ENCODE measurements at regions not wholly inside any gene's neighbourhood (a gene's known extent, or its start where the extent isn't known, plus 50 kb on each side); places are given as distances from the start of the nearest gene placed in this dataset.

GRCh38 chr11:69995697-69996096 is 82.4 kb upstream of the ANO1 start:
- ATAC-seq (ENCODE audit: poor library complexity) (no peak), DNase-seq (no peak)
- Mint-ChIP-seq H3K27me3 (peaks cover 71% of the 10 kb centered on the region), H3K4me3 (no peak overlapping the region), H3K27ac (no peak overlapping the region), H3K36me3 (ENCODE audit: low read depth) (no peaks in the 10 kb centered on the region), H3K9me3 (peaks cover 2% of the 10 kb centered on the region), H3K4me1 (ENCODE audit: low read depth) (no peaks in the 10 kb centered on the region)
- no peak overlapping the region for H3K4me3 ChIP-seq (ENCODE audit: low read length)
- no peaks in the 10 kb centered on the region for H3K36me3 ChIP-seq (ENCODE audit: insufficient read depth, low read length)
- H3K27ac ChIP-seq (ENCODE audit: low read depth in 1 of 2, low read length in 2 of 2), result no peak overlapping the region
- TF ChIP-seq CTCF (IDR thresholded peaks at IDR 0.05), result no peak
- CTCF ChIA-PET, result no interaction called here
- intact Hi-C loops (cut with DNase I, micrococcal nuclease), result no loop called here
- POLR2A ChIA-PET, result no interaction called here
- H3K9me3 ChIP-seq (ENCODE audit: control insufficient read depth in 1 of 2, insufficient read depth in 1 of 2, low read length in 2 of 2), result peaks cover 10 to 28% of the 10 kb centered on the region in 2 experiments
- H3K27me3 ChIP-seq (ENCODE audit: control insufficient read depth in 1 of 2, insufficient read depth in 2 of 2, low read length in 2 of 2), result peaks cover 6 to 10% of the 10 kb centered on the region in 2 experiments
- no peaks in the 10 kb centered on the region for H3K4me1 ChIP-seq (ENCODE audit: insufficient read depth, low read length)

DNA sequence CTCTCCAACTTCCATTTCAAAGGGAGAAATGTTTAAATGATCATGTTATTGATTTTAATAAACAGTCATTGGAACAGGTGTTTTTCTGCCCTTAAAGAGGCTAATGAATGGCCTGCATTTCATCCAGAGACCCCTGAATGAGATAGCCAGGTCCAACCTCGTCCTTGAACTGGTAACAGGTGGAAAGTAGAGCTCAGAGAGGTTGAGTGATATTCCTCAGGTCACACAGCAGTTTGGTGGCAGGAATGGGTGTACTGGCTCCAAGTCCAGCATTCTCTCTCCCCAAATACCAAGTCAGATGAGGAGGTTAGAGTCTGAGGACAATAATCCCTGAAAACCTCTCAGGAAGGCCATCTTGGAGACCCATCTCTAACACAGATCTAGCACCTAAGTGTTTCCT is 81.7 kb upstream of the ANO1 start:
- no peak overlapping the region for H3K27ac ChIP-seq (ENCODE audit: low read depth in 1 of 2, low read length in 2 of 2)
- H3K27me3 ChIP-seq (ENCODE audit: control insufficient read depth in 1 of 2, insufficient read depth in 2 of 2, low read length in 2 of 2), result peaks cover 6 to 7% of the 10 kb centered on the region in 2 experiments
- H3K4me1 ChIP-seq (ENCODE audit: insufficient read depth, low read length), result no peaks in the 10 kb centered on the region
- ATAC-seq (ENCODE audit: poor library complexity) (no peak), DNase-seq (no peak)
- no peaks in the 10 kb centered on the region for H3K4me1 Mint-ChIP-seq (ENCODE audit: low read depth)
- no peak overlapping the region for H3K27ac Mint-ChIP-seq
- H3K9me3 ChIP-seq (ENCODE audit: control insufficient read depth in 1 of 2, insufficient read depth in 1 of 2, low read length in 2 of 2), result peaks cover 10 to 28% of the 10 kb centered on the region in 2 experiments
- no peak overlapping the region for H3K4me3 ChIP-seq (ENCODE audit: low read length)
- H3K36me3 Mint-ChIP-seq (ENCODE audit: low read depth), result no peaks in the 10 kb centered on the region
- H3K27me3 Mint-ChIP-seq, result peaks cover 66% of the 10 kb centered on the region
- no peak overlapping the region for H3K4me3 Mint-ChIP-seq
- no peak for TF ChIP-seq CTCF (IDR thresholded peaks at IDR 0.05)
- peaks cover 2% of the 10 kb centered on the region for H3K9me3 Mint-ChIP-seq
- no peaks in the 10 kb centered on the region for H3K36me3 ChIP-seq (ENCODE audit: insufficient read depth, low read length)
- ChIA-PET CTCF (no interaction called here), POLR2A (no interaction called here)
- intact Hi-C loops (cut with DNase I, micrococcal nuclease), result no loop called here

DNA sequence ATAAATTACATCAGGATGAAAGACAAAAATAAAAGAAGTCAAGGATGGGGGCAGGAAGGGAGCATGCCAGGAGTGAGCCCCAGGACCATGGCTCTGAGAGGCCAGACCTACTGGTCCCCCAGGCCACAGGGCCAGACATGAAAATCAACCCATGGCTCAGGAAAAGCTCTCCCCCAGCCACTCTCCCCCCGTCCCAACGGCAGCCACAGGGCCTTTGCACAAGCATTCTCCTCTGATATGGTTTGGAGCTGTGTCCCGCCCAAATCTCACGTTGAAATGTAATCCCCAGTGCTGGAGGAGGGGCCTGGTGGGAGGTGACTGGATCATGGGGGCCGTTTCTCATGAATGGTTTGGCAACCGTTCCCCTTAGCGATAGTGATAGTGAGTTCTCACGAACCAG is 80.8 kb upstream of the ANO1 start:
- Histone ChIP-seq H3K4me1 (ENCODE audit: insufficient read depth, low read length) (no peaks in the 10 kb centered on the region), H3K27ac (ENCODE audit: low read depth in 1 of 2, low read length in 2 of 2) (no peak overlapping the region), H3K27me3 (ENCODE audit: control insufficient read depth in 1 of 2, insufficient read depth in 2 of 2, low read length in 2 of 2) (peaks cover 6 to 7% of the 10 kb centered on the region in 2 experiments), H3K36me3 (ENCODE audit: insufficient read depth, low read length) (no peaks in the 10 kb centered on the region), H3K4me3 (ENCODE audit: low read length) (no peak overlapping the region), H3K9me3 (ENCODE audit: control insufficient read depth in 1 of 2, insufficient read depth in 1 of 2, low read length in 2 of 2) (peaks cover 10 to 27% of the 10 kb centered on the region in 2 experiments)
- ATAC-seq (ENCODE audit: poor library complexity), result no peak
- ChIA-PET POLR2A (no interaction called here), CTCF (no interaction called here)
- peaks cover 2% of the 10 kb centered on the region for H3K9me3 Mint-ChIP-seq
- no peak overlapping the region for H3K27ac Mint-ChIP-seq
- H3K27me3 Mint-ChIP-seq, result peaks cover 61% of the 10 kb centered on the region
- H3K4me1 Mint-ChIP-seq (ENCODE audit: low read depth), result no peaks in the 10 kb centered on the region
- no peak overlapping the region for H3K4me3 Mint-ChIP-seq
- TF ChIP-seq CTCF (IDR thresholded peaks at IDR 0.05), result no peak
- no peak for DNase-seq
- intact Hi-C loops (cut with DNase I, micrococcal nuclease), result no loop called here
- no peaks in the 10 kb centered on the region for H3K36me3 Mint-ChIP-seq (ENCODE audit: low read depth)

All from CD4-positive, alpha-beta T cell (primary cell).